ENCODE measurements at regions not wholly inside any gene's neighbourhood (a gene's known extent, or its start where the extent isn't known, plus 50 kb on each side); places are given as distances from the start of the nearest gene placed in this dataset.
A peak's percentile ranks its signal among the peaks of the same experiment; 100 is the strongest.
"Not testable (repeated sequence)": the region's sequence is repeated elsewhere in the genome, so short reads cannot be mapped to it uniquely, and the experiment has no call there.

DNA sequence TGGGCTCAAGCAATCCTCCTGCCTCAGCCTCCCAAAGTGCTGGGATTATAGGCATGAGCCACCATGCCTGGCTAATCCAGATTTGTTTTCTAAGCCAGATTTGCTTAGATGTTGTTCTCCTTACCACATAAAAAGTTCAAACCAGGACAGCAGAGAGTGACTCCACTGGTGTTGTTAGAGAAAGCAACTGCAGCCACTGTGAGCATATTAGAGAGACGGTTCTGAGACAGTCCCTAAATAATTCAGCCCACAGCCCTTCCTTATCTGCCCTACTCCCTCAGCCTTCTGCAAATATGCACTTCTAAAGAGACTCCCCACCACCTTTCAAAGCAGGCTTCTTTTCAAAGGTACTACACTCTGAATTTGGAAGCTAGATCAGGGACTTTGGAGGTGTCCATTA lies 96.1 kb downstream of the DRD1 start:
- no peak for DNase-seq

DNA sequence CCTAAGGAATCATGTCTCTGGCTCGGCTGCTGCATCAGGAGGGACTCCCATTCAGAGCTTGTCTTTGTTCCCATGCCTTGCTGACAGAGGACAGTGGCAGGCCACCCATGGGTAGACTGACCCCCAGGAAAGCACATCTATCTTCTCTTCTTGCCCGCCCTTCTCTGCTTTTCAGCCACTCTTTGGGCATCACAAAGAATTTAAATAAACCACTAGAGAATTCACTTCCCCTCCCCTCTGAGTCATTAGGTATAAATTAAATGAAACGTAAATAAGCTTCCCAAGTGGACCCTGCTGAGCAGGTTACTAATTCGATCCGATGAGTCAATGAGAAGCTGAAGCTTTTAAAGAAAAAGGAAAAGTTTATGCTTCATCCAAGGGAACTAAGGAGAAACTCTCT lies 97.0 kb downstream of the DRD1 start:
- no peak for DNase-seq

DNA sequence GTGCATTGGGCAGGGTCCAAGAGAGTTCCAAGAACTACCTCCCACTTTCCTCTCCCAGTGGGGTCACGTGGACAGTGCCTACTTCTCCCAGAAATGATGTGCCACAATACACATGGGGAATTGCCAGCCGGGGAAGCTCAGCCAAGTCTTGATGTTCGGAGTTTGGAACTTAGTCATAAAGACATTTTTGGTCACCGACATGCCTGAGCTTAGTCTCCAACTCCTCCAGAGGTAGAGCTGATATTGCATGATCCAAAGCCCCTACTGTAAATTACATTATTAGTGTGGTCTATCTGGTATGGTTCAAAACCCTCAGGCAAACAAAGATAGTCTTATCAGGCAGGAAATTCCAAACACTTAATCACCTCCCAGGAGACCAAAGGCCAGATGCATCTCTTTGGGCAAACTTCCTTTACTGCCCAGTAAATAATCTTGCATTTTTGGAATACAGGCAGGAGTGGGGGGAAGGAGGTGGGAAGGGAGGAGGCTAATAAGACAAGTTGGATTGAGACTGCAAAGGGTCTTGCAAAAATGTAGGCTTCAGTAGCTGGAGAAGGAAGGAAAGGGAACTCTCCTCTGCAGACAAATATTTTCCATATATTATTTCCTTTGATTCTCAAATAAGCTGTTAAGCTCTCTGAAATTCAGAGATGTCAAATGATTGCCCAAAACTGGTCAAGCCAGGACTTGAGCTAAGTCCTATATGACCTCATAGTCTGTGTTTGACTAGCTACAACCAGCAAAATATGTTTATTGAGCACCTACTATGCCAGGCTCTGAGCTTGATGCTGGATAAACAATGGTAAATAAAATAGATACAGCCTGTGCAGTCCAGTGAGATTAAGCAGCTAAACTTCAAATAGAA lies 99.4 kb downstream of the DRD1 start:
- DNase-seq = peak in 19 of 58 donors; percentile 7 to 70 (median 25)

DNA sequence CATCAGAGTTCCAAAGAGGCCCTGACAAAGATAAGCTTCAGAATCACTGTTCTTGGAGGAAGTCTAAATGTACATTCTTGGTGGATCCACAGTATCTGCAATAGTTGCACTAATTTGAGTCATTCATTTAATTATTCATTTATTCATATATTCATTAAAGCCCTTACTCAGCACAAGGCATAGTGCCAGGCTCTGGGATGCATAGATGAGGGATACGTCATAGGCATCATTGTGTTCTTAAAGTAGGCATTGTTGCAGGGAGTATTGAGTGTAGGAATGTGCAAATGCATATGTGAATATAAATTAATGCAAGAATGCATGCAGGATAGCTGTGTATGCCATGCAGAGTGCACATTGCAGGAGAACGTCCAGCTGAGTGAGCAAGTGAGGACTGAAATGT lies 100.7 kb downstream of the DRD1 start:
- no peak for DNase-seq

DNA sequence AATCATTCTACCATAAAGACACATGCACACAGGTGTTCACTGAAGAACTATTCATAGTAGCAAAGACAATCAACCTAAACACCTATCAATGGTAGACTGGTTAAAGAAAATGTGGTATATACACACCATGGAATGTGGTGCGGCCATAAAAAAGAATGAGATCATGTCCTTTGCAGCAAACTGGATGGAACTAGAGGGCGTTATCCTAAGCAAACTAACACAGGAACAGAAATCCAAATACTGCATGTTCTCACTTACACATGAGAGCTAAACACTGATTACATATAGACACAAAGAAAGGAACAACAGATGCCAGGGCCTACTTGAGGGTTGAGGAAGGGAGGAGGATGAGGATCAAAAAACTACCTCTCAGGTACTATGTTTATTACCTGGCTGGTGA lies 103.8 kb downstream of the DRD1 start:
- DNase-seq = no peak

DNA sequence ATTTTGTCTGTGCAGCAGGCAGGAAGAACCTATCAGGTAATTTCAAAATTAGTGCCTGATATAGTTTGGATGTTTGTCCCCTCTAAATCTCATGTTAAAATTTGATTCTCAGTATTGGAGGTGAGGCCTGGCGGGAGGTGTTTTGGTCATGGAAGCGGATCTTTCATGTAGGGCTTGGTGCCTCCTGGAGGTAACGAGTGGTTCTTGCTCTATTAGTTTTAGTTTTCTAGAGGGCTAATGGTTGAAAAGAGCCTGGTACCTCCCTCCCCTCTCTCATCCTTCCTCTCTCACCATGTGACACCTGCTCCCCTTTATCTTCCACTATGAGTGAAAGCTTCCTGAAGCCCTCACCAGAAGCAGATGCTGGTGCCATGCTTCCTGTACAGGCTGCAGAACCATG lies 106.3 kb downstream of the DRD1 start:
- no peak for DNase-seq

DNA sequence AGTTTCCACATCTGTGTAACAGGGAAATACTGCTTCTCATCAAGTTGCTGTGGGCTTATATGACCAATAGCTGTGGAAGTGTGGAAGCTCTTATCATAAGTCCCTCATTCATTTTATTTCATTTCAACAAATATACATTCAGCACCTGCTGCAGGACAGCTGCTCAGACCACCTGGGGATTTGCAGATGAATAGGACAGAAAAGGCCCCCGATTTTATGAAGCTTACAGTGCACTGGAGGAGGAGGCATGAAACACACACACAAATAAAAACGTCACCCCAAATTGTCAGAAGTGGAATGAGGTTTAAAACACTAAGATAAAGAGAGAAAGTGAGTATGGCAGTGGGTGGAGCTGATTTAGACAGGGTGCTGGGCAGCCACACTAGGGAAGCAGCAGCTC lies 107.2 kb downstream of the DRD1 start:
- no peak for DNase-seq

DNA sequence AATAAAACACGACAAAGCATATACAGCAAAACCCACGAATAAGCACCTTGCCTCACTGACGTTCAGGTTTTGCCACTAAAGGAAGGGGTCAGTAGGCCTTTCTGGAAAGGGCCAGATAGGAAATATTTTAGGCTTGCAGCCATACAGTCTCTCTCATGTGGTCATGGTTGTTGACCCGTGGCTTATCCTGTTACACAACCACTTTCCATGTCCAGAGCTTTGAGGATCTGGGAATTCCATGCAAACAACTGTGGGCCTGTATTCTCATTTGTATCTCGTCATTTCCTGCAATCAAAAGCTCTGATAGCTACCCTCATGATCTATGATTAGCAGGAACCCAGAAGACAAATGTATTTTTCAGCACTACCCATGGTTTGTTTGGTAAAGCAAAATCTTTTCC lies 108.3 kb downstream of the DRD1 start:
- no peak for DNase-seq

DNA sequence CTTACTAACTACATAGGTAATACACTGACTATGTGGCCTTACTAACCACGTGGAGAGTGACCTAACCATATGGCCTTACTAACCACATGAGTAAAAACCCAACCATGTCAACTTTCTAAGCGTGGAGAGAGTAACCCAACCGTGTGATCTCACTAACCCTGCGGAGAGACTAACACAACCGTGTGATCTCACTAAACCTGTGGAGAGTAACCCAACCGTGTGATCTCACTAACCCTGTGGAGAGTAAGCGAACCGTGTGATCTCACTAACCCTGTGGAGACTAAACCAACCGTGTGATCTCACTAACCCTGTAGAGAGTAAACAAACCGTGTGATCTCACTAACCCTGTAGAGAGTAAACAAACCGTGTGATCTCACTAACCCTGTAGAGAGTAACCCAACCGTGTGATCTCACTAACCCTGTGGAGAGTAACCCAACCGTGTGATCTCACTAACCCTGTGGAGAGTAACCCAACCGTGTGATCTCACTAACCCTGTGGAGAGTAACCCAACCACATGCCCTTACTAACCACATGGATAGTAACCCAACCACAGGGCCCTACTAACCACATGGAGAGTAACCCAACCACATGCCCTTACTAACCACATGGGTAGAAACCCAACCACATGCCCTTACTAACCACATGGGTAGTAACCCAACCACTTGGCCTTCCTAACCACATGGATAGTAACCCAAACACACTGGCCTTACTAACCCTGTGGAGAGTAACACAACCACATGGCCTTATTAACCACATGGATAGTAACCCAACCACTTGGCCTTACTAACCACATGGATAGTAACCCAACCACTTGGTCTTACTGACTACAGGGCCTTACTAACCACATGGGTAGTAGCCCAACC lies 112.6 kb downstream of the DRD1 start:
- DNase-seq = not testable (repeated sequence)

DNA sequence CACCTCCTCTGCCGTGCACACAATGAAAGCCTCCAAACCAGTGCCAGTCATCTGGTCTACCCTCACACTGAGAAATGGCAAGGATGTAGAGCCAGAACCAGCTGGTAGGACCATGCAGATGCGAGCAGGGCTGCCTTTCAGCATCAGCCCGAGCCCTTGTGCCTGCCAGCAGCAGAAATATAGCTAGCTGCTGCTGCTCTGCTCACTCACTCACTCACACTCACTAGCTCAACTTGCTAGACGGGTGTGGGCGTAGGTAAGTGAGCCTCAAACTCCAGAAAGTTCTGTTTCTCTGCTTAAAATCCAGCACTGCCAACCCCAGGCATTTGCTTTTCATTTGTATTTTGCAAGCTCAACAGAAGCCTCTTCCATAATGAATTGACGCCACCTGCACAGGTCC lies 114.0 kb downstream of the DRD1 start:
- peak in 7 of 58 donors; percentile 14 to 51 (median 22) for DNase-seq

DNA sequence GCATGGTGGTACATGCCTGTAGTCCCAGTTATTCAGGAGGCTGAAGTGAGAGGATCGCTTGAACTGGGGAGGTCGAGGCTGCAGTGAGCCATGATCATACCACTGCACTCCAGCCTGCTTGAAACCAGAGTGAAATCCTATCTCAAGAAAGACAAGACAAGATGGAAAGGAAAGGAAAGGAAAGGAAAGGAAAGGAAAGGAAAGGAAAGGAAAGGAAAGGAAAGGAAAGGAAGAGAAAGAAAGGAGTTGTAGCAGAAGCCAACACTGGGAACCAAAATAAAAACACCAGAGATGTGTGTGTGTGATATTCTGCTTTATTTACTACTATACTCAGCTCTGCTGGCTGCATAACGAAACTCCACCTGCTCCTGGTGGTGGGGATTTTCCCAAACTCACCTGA lies 115.3 kb downstream of the DRD1 start:
- DNase-seq = no peak

DNA sequence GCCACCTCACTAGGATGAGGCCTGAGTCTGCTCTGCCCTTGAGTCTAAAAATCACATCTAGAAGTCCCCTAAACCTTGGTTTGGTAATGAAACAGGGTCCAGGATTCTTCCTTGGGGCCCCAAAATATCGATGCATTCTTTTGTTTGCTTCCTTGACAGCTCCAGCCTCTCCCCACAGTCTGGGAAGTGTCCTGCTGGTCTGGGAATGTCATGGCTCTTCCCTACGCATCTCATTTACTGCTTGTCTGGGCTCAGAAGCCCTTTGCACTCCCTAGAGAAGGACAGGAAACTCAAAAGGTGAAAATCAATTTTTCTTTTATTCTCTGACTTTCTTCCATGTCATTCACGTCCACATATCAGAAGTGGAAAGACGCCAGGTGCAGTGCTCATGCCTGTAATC lies 115.8 kb downstream of the DRD1 start:
- no peak for DNase-seq

DNA sequence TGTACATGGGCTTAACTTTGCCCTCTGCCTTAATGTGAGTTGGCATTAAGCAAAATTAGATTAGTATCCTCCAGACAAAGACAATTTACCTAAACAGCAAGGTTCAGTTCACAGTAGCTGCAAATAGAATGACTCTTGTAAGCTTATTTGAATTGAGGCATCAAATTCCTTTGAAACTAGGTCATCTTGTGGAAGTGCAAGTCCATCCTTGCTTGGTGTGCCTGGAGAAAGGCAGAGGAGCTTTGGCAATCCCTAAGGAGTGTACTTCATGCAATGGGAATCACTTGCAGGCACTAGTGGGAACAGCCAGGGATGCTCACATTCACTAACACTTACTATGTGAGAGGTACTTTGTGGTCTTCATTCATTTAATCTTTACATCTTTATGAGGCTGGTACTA lies 118.3 kb downstream of the DRD1 start:
- no peak for DNase-seq

DNA sequence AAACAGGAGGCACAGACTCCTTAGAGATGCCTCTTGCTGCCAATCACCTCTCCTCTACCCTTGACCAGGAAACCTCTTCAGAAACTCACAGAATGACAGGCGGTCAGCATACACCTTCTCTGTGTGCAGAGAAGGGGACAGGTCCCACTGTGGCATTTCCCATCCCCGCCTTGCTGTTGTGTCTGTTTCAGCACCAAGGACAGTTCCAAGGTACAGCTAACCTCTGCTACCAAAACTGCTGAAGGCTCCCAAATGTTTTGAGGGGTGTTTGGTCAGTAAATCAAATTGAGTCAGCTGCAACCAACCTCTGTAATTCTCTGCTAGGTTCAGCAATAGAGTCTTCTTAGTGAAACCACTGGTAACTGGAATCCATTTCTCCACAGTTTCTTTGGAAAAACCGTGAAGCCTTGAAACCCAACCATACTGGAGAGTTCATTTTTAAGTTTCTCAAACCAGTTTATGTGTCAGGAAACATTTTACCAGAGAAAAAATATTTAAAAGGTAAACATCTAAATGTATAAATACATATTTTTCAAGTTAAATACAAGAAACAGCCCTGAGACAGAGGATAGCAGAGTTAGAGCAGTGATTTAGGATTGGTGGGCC lies 122.0 kb downstream of the DRD1 start:
- DNase-seq = no peak

DNA sequence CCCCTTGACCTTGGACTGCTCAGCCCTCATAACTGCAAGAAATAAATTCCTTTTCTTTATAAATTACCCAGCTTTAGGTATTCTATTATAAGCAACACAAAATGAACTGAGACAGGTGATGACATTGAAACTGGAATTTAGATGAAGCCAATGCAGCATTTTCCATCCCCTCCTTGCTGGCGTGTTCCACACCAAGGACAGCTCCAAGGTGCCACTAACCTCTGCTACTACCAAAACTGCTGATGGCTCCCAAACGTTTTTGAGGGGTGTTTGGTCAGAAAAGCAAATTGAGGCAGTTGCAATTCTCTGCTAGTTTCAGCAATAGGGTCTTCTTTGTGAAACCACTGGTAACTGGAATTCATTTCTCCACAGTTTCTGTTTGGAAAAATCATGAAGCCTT lies 124.8 kb downstream of the DRD1 start:
- DNase-seq = no peak

DNA sequence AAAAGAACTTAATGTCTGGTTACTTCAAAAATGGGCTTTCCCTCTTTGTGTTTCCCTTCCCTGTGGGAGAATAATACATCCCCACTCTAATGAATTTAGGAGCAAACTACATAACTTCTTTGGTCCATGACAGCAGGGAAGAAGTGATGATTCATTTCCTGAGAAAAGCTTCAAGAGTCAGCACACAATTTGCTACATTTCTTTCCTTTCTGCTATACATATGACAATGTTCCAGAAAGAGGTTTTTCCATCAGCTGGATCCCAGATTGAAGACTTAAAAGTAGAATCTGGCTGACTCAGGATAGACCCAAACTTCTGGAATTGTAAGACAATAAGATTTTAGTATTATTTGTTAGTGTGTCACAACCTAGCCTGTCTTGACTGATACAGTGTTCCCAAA lies 126.1 kb downstream of the DRD1 start:
- peak in 1 of 58 donors; percentile 6 for DNase-seq

DNA sequence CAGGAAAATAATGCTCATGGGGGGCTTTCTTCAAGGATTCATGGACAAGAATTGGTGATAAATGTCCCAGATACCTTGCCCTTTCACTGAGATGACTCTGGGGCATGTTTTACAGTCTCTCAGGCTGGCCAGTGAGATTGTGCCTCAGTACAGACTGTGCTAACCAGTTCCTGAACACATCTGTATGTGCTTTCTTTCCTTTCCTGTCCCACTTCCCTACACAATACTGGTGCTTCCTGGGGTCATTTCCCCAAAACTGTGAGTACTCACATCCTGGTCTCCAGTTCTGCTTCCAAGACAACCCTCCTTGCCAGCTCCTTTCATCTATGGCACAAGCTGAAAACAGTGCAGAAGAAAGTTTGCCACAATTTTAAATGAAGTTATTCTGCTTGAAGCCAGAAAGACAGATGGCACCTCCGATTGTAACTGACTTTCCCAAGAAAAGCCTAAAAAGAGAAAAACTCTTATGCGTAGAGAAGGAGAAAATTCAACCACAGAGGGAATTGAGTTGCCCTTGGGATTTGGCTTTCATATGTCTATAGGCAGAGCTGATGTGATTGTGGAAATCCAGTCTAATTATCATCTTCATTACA lies 134.7 kb downstream of the DRD1 start:
- peak in 3 of 58 donors; percentile 3 to 6 (median 3) for DNase-seq

DNA sequence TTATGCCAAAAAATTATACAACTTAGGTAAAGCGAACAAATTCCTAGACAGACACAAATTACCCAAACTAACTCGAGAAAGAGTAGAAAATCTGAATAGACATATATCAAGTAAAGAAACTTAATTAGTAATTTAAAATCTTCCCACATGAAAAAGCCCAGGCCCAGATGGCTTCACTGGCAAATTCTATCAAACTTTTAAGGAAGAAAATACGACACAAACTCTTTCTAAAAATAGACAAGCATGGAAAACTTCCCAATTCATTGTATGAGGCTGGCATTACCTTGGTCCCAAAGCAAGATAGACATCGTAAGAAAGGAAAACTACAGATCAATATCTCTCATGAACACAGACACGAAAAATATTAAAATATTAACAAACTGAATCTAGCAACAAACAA lies 135.3 kb downstream of the DRD1 start:
- DNase-seq = no peak

DNA sequence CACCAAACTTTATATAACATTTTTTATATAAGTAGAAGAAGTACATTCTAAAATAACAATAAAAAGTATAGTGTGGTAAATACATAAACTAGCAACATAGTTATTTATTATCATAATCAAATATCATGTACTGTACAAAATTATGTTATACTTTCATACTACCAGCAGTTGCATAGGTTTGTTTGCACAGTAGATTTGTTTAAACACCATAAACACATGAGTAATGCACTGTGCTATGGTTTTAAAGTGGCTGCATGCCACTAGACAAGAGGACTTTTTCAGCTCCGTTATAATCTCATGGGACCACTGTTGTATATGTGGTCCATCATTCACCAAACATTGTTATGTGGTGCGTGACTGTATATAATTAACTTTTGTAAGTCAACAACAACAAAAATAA lies 137.6 kb downstream of the DRD1 start:
- DNase-seq = no peak

DNA sequence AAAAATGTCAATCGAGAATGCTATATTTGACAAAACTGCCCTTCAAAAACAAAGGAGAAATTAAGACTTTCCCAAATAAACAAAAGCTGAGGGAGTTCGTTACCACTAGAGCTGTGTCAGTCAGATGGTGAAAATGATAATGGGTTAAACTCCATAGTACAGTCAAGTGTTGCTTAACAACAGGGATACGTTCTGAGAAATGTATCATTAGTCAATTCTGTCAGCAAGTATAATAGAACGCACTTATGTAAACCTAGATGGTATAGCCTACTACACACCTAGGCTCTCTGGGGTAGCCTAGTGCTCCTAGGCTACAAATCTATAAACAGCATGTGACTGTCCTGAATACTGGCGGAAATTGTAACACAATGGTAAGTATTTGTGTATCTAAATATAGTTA lies 138.7 kb downstream of the DRD1 start:
- no peak for DNase-seq

DNA sequence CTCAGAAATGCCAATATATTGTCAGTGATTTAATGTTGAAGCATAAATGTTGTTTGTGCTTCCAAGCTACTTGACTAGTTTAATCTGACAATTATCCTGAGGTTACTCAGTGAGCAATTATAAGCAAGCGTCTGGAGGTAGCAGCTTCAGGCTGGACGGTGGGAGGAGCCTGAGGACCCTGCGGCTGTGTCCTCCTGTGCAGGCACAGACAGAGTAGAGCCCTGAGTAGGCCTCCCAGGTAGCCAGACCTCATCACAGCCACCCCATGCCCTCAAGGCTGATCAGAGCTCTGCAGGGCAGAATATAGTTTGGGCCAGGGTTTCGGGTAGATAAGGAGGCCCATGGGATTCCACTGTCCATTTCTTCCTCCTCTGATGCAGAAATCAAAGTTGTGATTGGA lies 153.6 kb downstream of the DRD1 start:
- DNase-seq = no peak
